ENCODE measurements at regions not wholly inside any gene's neighbourhood (a gene's known extent, or its start where the extent isn't known, plus 50 kb on each side); places are given as distances from the start of the nearest gene placed in this dataset.

- no peak overlapping the region for H3K27ac ChIP-seq (ENCODE audit: control insufficient read depth, insufficient read depth)
- no peak overlapping the region for H2AFZ ChIP-seq (ENCODE audit: control insufficient read depth, low read depth, low read length)
- intact Hi-C loops (cut with micrococcal nuclease; ENCODE audit: unreplicated experiment), result loop anchor here (5.0 kb wide), 1 partner anchor 172 kb away; no protein-coding TSS in a partner anchor
- BruUV-seq (replicated peaks), result no TSS peak
- H3K79me2 ChIP-seq (ENCODE audit: control insufficient read depth, insufficient read depth, low read length), result peaks cover 20% of the 10 kb centered on the region
- in situ Hi-C loops (cut with MboI), result no loop called here
- H3K9ac ChIP-seq (ENCODE audit: control insufficient read depth, insufficient read depth, low read length), result no peak overlapping the region
- no peak overlapping the region for H3K4me2 ChIP-seq (ENCODE audit: control insufficient read depth, insufficient read depth)
- H3K4me1 ChIP-seq (ENCODE audit: control insufficient read depth, insufficient read depth, low read length), result peaks cover 16% of the 10 kb centered on the region; the same call in 1 of the 2 replicates
- no peaks in the 10 kb centered on the region for H3K27me3 ChIP-seq (replicated peaks in 1 of 2; ENCODE audit: control insufficient read depth in 2 of 2, insufficient read depth in 2 of 2, low read length in 1 of 2)
- 96% methylated on average over 2 of the region's 2 CpGs for WGBS (ENCODE audit: insufficient coverage, insufficient replicate concordance, low lambda C conversion rate, missing lambda C conversion rate)
- ChIA-PET RAD21 (ENCODE audit: unreplicated experiment) (interaction anchor here (0.9 to 2.3 kb wide), 6 partner anchors 39 to 214 kb away, joined by 3 to 12 read pairs (median 4); partner anchors contain the start of gene BTG1), POLR2A (interaction anchor here (1.1 kb wide), 1 partner anchor 214 kb away, joined by 4 read pairs; the partner anchor contains the start of gene BTG1), CTCF (interaction anchor here (0.9 kb wide), 1 partner anchor 12 kb away, joined by 3 read pairs; no protein-coding TSS in a partner anchor), SMC1A (ENCODE audit: uncharacterized antibody, unreplicated experiment) (interaction anchor here (0.7 to 2.5 kb wide), 8 partner anchors 7 to 221 kb away, joined by 3 to 9 read pairs (median 3); no protein-coding TSS in a partner anchor)
- H3K9me3 ChIP-seq (replicated peaks; ENCODE audit: control insufficient read depth, insufficient read depth, low read length), result peaks cover 8% of the 10 kb centered on the region
- H4K20me1 ChIP-seq (ENCODE audit: control insufficient read depth, insufficient read depth), result no peaks in the 10 kb centered on the region
- no peak overlapping the region for H3K4me3 ChIP-seq
- H3K36me3 ChIP-seq (ENCODE audit: control insufficient read depth in 2 of 2, insufficient read depth in 2 of 2, low read length in 1 of 2), result no peaks in the 10 kb centered on the region
- DNase-seq (ENCODE audit: low read depth, low spot score) (no peak), FAIRE-seq (no peak), ATAC-seq (no peak)
- no peak for TF ChIP-seq BRCA1 (IDR thresholded peaks at IDR 0.05; ENCODE audit: low read depth, low read length)
- TF ChIP-seq SREBF1 (IDR thresholded peaks at IDR 0.05; ENCODE audit: low read length), result no peak
- TF ChIP-seq NR2C1 (IDR thresholded peaks at IDR 0.05), result no peak
- TF ChIP-seq EGR1 (IDR thresholded peaks at IDR 0.05; ENCODE audit: borderline replicate concordance in 1 of 2, low read depth in 2 of 2, low read length in 2 of 2), result no peak
- no peak for TF ChIP-seq YY1 (IDR thresholded peaks at IDR 0.05; ENCODE audit: low read depth, low read length)
- no peak for TF ChIP-seq MEF2B (IDR thresholded peaks at IDR 0.05; ENCODE audit: partially characterized antibody, poor library complexity, severe bottlenecking)
- no peak for TF ChIP-seq EZH2 (IDR thresholded peaks at IDR 0.05; ENCODE audit: borderline replicate concordance, control insufficient read depth, low read depth, low read length)
- no peak for TF ChIP-seq POLR2AphosphoS5 (IDR thresholded peaks at IDR 0.05; ENCODE audit: low read length)
- no peak for TF ChIP-seq E2F8 (IDR thresholded peaks at IDR 0.05; ENCODE audit: low read depth, partially characterized antibody)
- no peak for TF ChIP-seq ATF2 (IDR thresholded peaks at IDR 0.05; ENCODE audit: low read length)
- no peak for TF ChIP-seq IRF5 (IDR thresholded peaks at IDR 0.05; ENCODE audit: borderline replicate concordance)
- TF ChIP-seq JUND (IDR thresholded peaks at IDR 0.05; ENCODE audit: low read depth, low read length), result no peak
- TF ChIP-seq GATAD2B (conservative IDR thresholded peaks at IDR 0.05; ENCODE audit: low read depth), result no peak
- no peak for TF ChIP-seq PBX3 (IDR thresholded peaks at IDR 0.05; ENCODE audit: insufficient replicate concordance, low read depth, low read length)
- no peak for TF ChIP-seq GABPA (IDR thresholded peaks at IDR 0.05; ENCODE audit: low read depth)
- no peak for TF ChIP-seq EED (IDR thresholded peaks at IDR 0.05; ENCODE audit: low read depth)
- no peak for TF ChIP-seq MXI1 (IDR thresholded peaks at IDR 0.05; ENCODE audit: low read depth, low read length)
Observed at GRCh38 chr12:92359581-92360209, 214.0 kb upstream of the BTG1 start.

All from GM12878 (cell line).